GM12873 (cell line): ENCODE measurements at regions not wholly inside any gene's neighbourhood (a gene's known extent, or its start where the extent isn't known, plus 50 kb on each side); places are given as distances from the start of the nearest gene placed in this dataset.

Experiments used
- TF ChIP-seq, protein P1 (sequence below): IDR thresholded peaks from 2 replicates; pipeline ENCODE4 v1.5.1; 2012; ENCODE audit warnings: low read depth, mild to moderate bottlenecking, moderate library complexity, low read length, control low read depth; ENCODE audit not compliant: insufficient read depth; ENCODE audit errors: missing control alignments

- TF ChIP-seq, protein P1, sequence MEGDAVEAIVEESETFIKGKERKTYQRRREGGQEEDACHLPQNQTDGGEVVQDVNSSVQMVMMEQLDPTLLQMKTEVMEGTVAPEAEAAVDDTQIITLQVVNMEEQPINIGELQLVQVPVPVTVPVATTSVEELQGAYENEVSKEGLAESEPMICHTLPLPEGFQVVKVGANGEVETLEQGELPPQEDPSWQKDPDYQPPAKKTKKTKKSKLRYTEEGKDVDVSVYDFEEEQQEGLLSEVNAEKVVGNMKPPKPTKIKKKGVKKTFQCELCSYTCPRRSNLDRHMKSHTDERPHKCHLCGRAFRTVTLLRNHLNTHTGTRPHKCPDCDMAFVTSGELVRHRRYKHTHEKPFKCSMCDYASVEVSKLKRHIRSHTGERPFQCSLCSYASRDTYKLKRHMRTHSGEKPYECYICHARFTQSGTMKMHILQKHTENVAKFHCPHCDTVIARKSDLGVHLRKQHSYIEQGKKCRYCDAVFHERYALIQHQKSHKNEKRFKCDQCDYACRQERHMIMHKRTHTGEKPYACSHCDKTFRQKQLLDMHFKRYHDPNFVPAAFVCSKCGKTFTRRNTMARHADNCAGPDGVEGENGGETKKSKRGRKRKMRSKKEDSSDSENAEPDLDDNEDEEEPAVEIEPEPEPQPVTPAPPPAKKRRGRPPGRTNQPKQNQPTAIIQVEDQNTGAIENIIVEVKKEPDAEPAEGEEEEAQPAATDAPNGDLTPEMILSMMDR: no peak
Measured at GRCh38 chr3:72041511-72041910, 256.6 kb upstream of the PROK2 start.

DNA sequence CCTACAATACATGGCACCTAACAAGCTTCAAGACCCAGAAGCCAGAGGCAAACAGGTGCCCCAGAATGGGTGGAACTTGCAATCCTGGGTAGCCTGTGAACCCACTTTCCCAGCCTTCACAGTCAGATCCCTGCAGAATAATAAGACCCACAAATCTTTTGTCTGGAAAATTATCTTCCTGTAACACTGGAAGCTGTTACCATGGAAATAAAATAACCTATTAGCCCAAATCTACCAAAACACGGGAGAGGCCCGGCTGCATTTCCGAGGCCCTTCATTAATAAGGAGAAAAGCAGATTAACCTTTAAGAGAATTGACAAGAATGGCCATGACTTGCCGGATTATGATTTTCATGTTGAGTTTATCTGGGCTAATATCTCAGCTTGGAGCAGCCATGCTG is 256.1 kb upstream of the PROK2 start:
- TF ChIP-seq, protein P1: no peak

GRCh38 chr3:72039677-72040076 is 254.7 kb upstream of the PROK2 start:
- TF ChIP-seq, protein P1: no peak

GRCh38 chr3:72036899-72037298 is 252.0 kb upstream of the PROK2 start:
- TF ChIP-seq, protein P1: no peak

- TF ChIP-seq, protein P1: no peak
Measured at GRCh38 chr3:72035606-72036005, 250.7 kb upstream of the PROK2 start.

- TF ChIP-seq, protein P1: no peak
Measured at GRCh38 chr3:72034986-72035385, 250.0 kb upstream of the PROK2 start.

DNA sequence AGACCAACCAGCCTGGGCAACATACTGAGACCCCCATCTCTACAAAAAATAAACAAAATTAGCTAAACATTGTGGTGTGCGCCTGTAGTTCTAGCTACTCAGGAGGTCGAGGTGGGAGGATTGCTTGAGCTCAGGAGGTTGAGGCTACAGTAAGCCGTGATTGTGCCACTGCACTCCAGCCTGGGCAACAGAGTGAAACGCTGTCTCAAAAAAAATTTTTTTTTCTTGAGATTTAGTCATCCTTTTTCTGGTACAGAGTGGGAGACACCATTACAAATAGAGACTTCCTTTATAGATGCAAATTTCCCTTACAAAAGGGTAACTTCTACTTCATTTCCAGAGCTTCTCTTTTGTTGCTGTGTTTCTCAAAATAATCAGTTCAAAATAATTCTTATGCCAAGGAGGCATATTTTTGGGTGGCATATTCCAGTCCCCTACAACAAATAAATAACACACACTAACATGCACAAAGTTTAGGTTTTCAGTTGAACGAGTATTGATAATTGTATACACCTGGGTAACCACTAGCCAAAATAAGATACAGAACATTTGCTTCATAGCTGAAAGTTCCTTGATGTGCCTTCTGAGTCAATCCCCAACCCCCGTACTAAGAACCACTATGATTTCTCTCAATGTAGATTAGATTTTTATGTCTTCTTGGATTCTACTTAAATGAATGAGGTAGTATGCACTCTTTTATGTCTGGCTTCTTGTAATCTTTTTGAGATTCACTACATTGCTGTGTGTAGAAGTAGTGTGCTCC is 248.9 kb upstream of the PROK2 start:
- TF ChIP-seq, protein P1: no peak
